Epidermal melanocyte (primary cell): ENCODE measurements at regions not wholly inside any gene's neighbourhood (a gene's known extent, or its start where the extent isn't known, plus 50 kb on each side); places are given as distances from the start of the nearest gene placed in this dataset.
"Not testable (repeated sequence)": the region's sequence is repeated elsewhere in the genome, so short reads cannot be mapped to it uniquely, and the experiment has no call there.

Experiments
- DNase-seq: peaks from one replicate; pipeline ENCODE4 v3.0.0; 2011; ENCODE audit warnings: low spot score; ENCODE audit not compliant: insufficient read length

GRCh38 chr11:100578831-100579311 is 108.2 kb upstream of the ARHGAP42 start:
- DNase-seq: no peak

GRCh38 chr11:100581318-100581717 is 105.8 kb upstream of the ARHGAP42 start:
- no peak for DNase-seq

- no peak for DNase-seq
Measured at GRCh38 chr11:100584201-100584985, 102.7 kb upstream of the ARHGAP42 start.

- no peak for DNase-seq
Measured at GRCh38 chr11:100585728-100586127, 101.4 kb upstream of the ARHGAP42 start.

- no peak for DNase-seq
Measured at GRCh38 chr11:100586361-100587101, 100.6 kb upstream of the ARHGAP42 start.

GRCh38 chr11:100592619-100593260 is 94.3 kb upstream of the ARHGAP42 start:
- no peak for DNase-seq

- no peak for DNase-seq
Measured at GRCh38 chr11:100593291-100593690, 93.8 kb upstream of the ARHGAP42 start.

GRCh38 chr11:100594320-100594719 is 92.8 kb upstream of the ARHGAP42 start:
- DNase-seq: no peak

- DNase-seq: no peak
Measured at GRCh38 chr11:100600941-100601340, 86.1 kb upstream of the ARHGAP42 start.

- no peak for DNase-seq
Measured at GRCh38 chr11:100602716-100603115, 84.4 kb upstream of the ARHGAP42 start.

GRCh38 chr11:100607761-100608160 is 79.3 kb upstream of the ARHGAP42 start:
- not testable (repeated sequence) for DNase-seq

GRCh38 chr11:100612766-100613165 is 74.3 kb upstream of the ARHGAP42 start:
- no peak for DNase-seq

GRCh38 chr11:100618914-100619313 is 68.2 kb upstream of the ARHGAP42 start:
- DNase-seq: no peak

- DNase-seq: no peak
Measured at GRCh38 chr11:100619484-100619883, 67.6 kb upstream of the ARHGAP42 start.

- DNase-seq: no peak
Measured at GRCh38 chr11:100622404-100622803, 64.7 kb upstream of the ARHGAP42 start.

- DNase-seq: no peak
Measured at GRCh38 chr11:100624346-100624745, 62.7 kb upstream of the ARHGAP42 start.

GRCh38 chr11:100625041-100625440 is 62.0 kb upstream of the ARHGAP42 start:
- DNase-seq: no peak

GRCh38 chr11:100629671-100630070 is 57.4 kb upstream of the ARHGAP42 start:
- no peak for DNase-seq

GRCh38 chr11:100630898-100631297 is 56.2 kb upstream of the ARHGAP42 start:
- no peak for DNase-seq

GRCh38 chr11:100631316-100631715 is 55.8 kb upstream of the ARHGAP42 start:
- DNase-seq: no peak

GRCh38 chr11:100632941-100633452 is 54.1 kb upstream of the ARHGAP42 start:
- DNase-seq: peak; percentile 43

GRCh38 chr11:100635194-100635593 is 51.9 kb upstream of the ARHGAP42 start:
- no peak for DNase-seq
